Testis (tissue), 2 donors: ENCODE measurements at regions not wholly inside any gene's neighbourhood (a gene's known extent, or its start where the extent isn't known, plus 50 kb on each side); places are given as distances from the start of the nearest gene placed in this dataset.

ENCODE experiments used
- DNase-seq: peaks from one replicate; pipeline ENCODE4 v3.0.0-alpha.2; 2019
- H3K27ac ChIP-seq, 2 donors: fragments of 200-600 bp; sonication (generic); one replicate each; pipeline ENCODE4 v1.5.1; 2019
- H3K27me3 ChIP-seq: fragments of 200-600 bp; sonication (generic); one replicate; pipeline ENCODE4 v1.5.1; 2019
- H3K36me3 ChIP-seq: fragments of 200-600 bp; sonication (generic); one replicate; pipeline ENCODE4 v1.5.1; 2017; ENCODE audit warnings: low read depth; ENCODE audit errors: missing control alignments
- H3K4me1 ChIP-seq: fragments of 200-600 bp; sonication (generic); one replicate; pipeline ENCODE4 v1.5.1; 2019
- H3K4me3 ChIP-seq, 2 donors: fragments of 200-600 bp; sonication (generic); one replicate each; pipeline ENCODE4 v1.5.1; 2017 to 2019
- H3K9me3 ChIP-seq: fragments of 200-600 bp; sonication (generic); one replicate; pipeline ENCODE4 v1.5.1; 2017
- CTCF ChIP-seq, 3 experiments: fragments of 450-650 bp in 2 of 3; fragments of 200-600 bp in 1 of 3; sonication (generic) in 1 of 3; IDR thresholded peaks; one replicate each; pipeline ENCODE4 v1.5.1; 2016 to 2019; ENCODE audit warnings: antibody characterized with exemption in 3 of 3, mild to moderate bottlenecking in 2 of 3, moderate library complexity in 1 of 3
- POLR2A ChIP-seq: fragments of 450-650 bp; IDR thresholded peaks from one replicate; pipeline ENCODE4 v1.6.1; 2017; ENCODE audit warnings: antibody characterized with exemption, mild to moderate bottlenecking, moderate library complexity
- WGBS, 2 donors: methylation state at CpG; one replicate each; pipeline ENCODE4 v1.1.5; 2018; 5-methylcytosine and 5-hydroxymethylcytosine counted together
- intact Hi-C: fragments of 100-400 bp; cut with DNase I; formaldehyde crosslinking; loops from one replicate; pipeline ENCODE4 v1.15.1; 2023; ENCODE audit warnings: low total_unique reads

DNA sequence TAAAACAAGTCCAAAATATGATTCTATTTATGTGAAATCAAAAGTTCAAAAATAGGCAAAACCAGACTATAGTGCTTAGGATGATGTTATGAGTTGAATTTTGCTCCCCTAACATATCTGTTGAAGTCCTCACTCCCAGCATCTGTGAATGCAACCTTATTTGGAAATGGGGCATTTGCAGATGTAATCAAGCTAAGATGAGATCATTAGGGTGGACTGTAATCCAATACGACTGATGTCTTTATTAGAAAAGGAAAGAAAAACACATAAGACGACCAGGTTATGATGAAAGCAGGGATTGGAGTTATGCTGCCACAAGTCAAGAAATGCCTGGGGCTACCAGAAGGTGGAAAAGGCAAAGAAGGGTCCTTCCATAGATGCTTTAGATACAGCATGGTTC is 110.5 kb upstream of the CCDC39 start:
- 73 to 80% methylated on average over 2 of the region's 2 CpGs for WGBS, 2 donors
- Histone ChIP-seq H3K4me1 (no peaks in the 10 kb centered on the region), H3K27me3 (no peaks in the 10 kb centered on the region), H3K4me3 (no peak overlapping the region), H3K36me3 (no peaks in the 10 kb centered on the region), H3K27ac (no peak overlapping the region), H3K9me3 (no peaks in the 10 kb centered on the region)
- DNase-seq, result no peak
- no peak for TF ChIP-seq POLR2A
- TF ChIP-seq CTCF (IDR thresholded peaks at IDR 0.05), result no peak
- intact Hi-C loops, result no loop called here

- no peak for DNase-seq
- Histone ChIP-seq H3K36me3 (no peaks in the 10 kb centered on the region), H3K9me3 (no peaks in the 10 kb centered on the region), H3K4me3 (no peak overlapping the region), H3K4me1 (no peaks in the 10 kb centered on the region), H3K27ac (no peak overlapping the region), H3K27me3 (no peaks in the 10 kb centered on the region)
- TF ChIP-seq POLR2A (no peak), CTCF (IDR thresholded peaks at IDR 0.05) (no peak)
- 74 to 80% methylated on average over 4 of the region's 4 CpGs for WGBS, 2 donors
- intact Hi-C loops, result no loop called here
Observed at GRCh38 chr3:180798197-180798596, 114.3 kb upstream of the FXR1 start.

- Histone ChIP-seq H3K4me3 (no peak overlapping the region), H3K36me3 (no peaks in the 10 kb centered on the region), H3K27ac (no peak overlapping the region), H3K4me1 (no peaks in the 10 kb centered on the region), H3K9me3 (no peaks in the 10 kb centered on the region), H3K27me3 (no peaks in the 10 kb centered on the region)
- peak in 2 of 3 experiments; percentile 6 to 37 for TF ChIP-seq CTCF (IDR thresholded peaks at IDR 0.05)
- TF ChIP-seq POLR2A, result no peak
- no peak for DNase-seq
- intact Hi-C loops, result loop anchor here (10.0 kb wide), 1 partner anchor 372 kb away; no protein-coding TSS in a partner anchor
Observed at GRCh38 chr3:180802837-180803236, 109.6 kb upstream of the FXR1 start.

DNA sequence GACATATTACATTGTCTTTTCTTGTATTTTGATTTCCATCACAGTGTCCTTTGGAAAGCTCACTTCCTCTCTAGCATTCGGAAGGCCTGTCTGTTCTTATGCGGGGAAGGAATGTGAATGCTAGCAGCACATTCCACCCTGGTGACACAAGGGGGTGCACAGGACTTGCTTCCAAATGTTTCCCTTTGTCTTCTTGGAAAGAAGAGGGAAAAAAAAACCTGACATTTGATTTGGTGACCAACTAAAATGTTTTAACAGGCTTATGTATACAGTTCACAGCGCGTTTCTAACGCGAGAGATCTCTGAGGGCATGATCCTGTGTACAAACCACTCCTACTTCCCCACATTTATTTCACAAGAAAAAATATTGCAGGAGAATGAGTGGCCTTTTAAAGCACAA is 107.6 kb upstream of the FXR1 start:
- peak; percentile 43 for DNase-seq
- WGBS, 2 donors, result 35 to 42% methylated on average over 6 of the region's 6 CpGs
- H3K27ac ChIP-seq, result no peak overlapping the region
- no peaks in the 10 kb centered on the region for H3K27me3 ChIP-seq
- no peaks in the 10 kb centered on the region for H3K36me3 ChIP-seq
- H3K4me3 ChIP-seq, result no peak overlapping the region
- TF ChIP-seq CTCF (IDR thresholded peaks at IDR 0.05), result peak in 2 of 3 experiments; percentile 10 to 22
- TF ChIP-seq POLR2A, result no peak
- H3K4me1 ChIP-seq, result no peaks in the 10 kb centered on the region
- no peaks in the 10 kb centered on the region for H3K9me3 ChIP-seq
- intact Hi-C loops, result loop anchor here (10.0 kb wide), 1 partner anchor 370 kb away; no protein-coding TSS in a partner anchor

- no peak overlapping the region for H3K27ac ChIP-seq
- intact Hi-C loops, result loop anchor here (10.0 kb wide), 1 partner anchor 366 kb away; no protein-coding TSS in a partner anchor
- no peak overlapping the region for H3K4me3 ChIP-seq
- no peaks in the 10 kb centered on the region for H3K9me3 ChIP-seq
- WGBS, 2 donors, result 80 to 81% methylated on average over 1 of the region's 1 CpG
- no peaks in the 10 kb centered on the region for H3K4me1 ChIP-seq
- no peaks in the 10 kb centered on the region for H3K27me3 ChIP-seq
- DNase-seq, result no peak
- TF ChIP-seq CTCF (IDR thresholded peaks at IDR 0.05) (no peak), POLR2A (no peak)
- H3K36me3 ChIP-seq, result no peaks in the 10 kb centered on the region
Observed at GRCh38 chr3:180808823-180809575, 103.5 kb upstream of the FXR1 start.
